Right kidney (tissue), 1 donor: ENCODE measurements at regions not wholly inside any gene's neighbourhood (a gene's known extent, or its start where the extent isn't known, plus 50 kb on each side); places are given as distances from the start of the nearest gene placed in this dataset.

Experiments used
- DNase-seq: peaks from one replicate; pipeline ENCODE4 v3.0.0-alpha.2; 2016

GRCh38 chr6:156114541-156114940 lies 658.9 kb upstream of the NOX3 start:
- no peak for DNase-seq

- DNase-seq: no peak
Measured at GRCh38 chr6:156113631-156114030, 658.0 kb upstream of the NOX3 start.

GRCh38 chr6:156111913-156112312 lies 656.3 kb upstream of the NOX3 start:
- no peak for DNase-seq

GRCh38 chr6:156110249-156110648 lies 654.6 kb upstream of the NOX3 start:
- DNase-seq: no peak

- DNase-seq: no peak
Measured at GRCh38 chr6:156109713-156110112, 654.1 kb upstream of the NOX3 start.

GRCh38 chr6:156107624-156108101 lies 652.0 kb upstream of the NOX3 start:
- DNase-seq: peak; percentile 26

- DNase-seq: no peak
Measured at GRCh38 chr6:156102129-156102528, 646.5 kb upstream of the NOX3 start.

- DNase-seq: no peak
Measured at GRCh38 chr6:156098839-156099238, 643.2 kb upstream of the NOX3 start.

GRCh38 chr6:156087487-156087886 lies 631.8 kb upstream of the NOX3 start:
- DNase-seq: no peak

- no peak for DNase-seq
Measured at GRCh38 chr6:156082012-156082411, 626.4 kb upstream of the NOX3 start.

GRCh38 chr6:156080371-156080770 lies 624.7 kb upstream of the NOX3 start:
- no peak for DNase-seq

- no peak for DNase-seq
Measured at GRCh38 chr6:156068881-156069280, 613.2 kb upstream of the NOX3 start.

GRCh38 chr6:156065849-156066248 lies 610.2 kb upstream of the NOX3 start:
- no peak for DNase-seq

GRCh38 chr6:156062091-156062563 lies 606.5 kb upstream of the NOX3 start:
- DNase-seq: no peak

GRCh38 chr6:156061465-156061864 lies 605.8 kb upstream of the NOX3 start:
- DNase-seq: no peak

- DNase-seq: no peak
Measured at GRCh38 chr6:156060013-156060412, 604.4 kb upstream of the NOX3 start.

- no peak for DNase-seq
Measured at GRCh38 chr6:156058356-156058755, 602.7 kb upstream of the NOX3 start.

GRCh38 chr6:156057869-156058268 lies 602.2 kb upstream of the NOX3 start:
- no peak for DNase-seq

- DNase-seq: no peak
Measured at GRCh38 chr6:156056085-156056484, 600.4 kb upstream of the NOX3 start.

GRCh38 chr6:156053626-156054025 lies 598.0 kb upstream of the NOX3 start:
- DNase-seq: no peak

GRCh38 chr6:156046841-156047449 lies 591.3 kb upstream of the NOX3 start:
- no peak for DNase-seq

- DNase-seq: no peak
Measured at GRCh38 chr6:156046268-156046665, 590.6 kb upstream of the NOX3 start.

GRCh38 chr6:156045401-156046267 lies 590.0 kb upstream of the NOX3 start:
- no peak for DNase-seq

GRCh38 chr6:156033598-156033997 lies 578.0 kb upstream of the NOX3 start:
- DNase-seq: no peak
